Kidney (tissue), 10 donors: ENCODE measurements at regions not wholly inside any gene's neighbourhood (a gene's known extent, or its start where the extent isn't known, plus 50 kb on each side); places are given as distances from the start of the nearest gene placed in this dataset. TPM values are rescaled to one million over a fixed set of nuclear protein-coding genes. Genes with fewer than 3 reads are reported as not detected.
"Not testable (repeated sequence)": the region's sequence is repeated elsewhere in the genome, so short reads cannot be mapped to it uniquely, and the experiment has no call there.

ENCODE experiments used
- DNase-seq, 5 donors: peaks; one replicate each; pipeline ENCODE4 v3.0.0-alpha.2; 2013 to 2020
- FAIRE-seq: peaks from 2 replicates; lab custom pipeline; 2012; peaks lifted over from hg19 to GRCh38; lab: Jason Lieb, UNC
- H3K27ac ChIP-seq, 2 donors: one replicate each; pipeline ENCODE4 v1.7.0; 2013; ENCODE audit warnings: low read depth in 2 of 2, low read length in 2 of 2, inconsistent platforms in 1 of 2
- H3K27me3 ChIP-seq: one replicate; pipeline ENCODE4 v1.7.1; 2013; ENCODE audit warnings: low read length, inconsistent platforms; ENCODE audit not compliant: control insufficient read depth, insufficient read depth
- H3K36me3 ChIP-seq, 3 donors: one replicate each; pipeline versions ENCODE4 v1.7.0 to v1.7.1; 2013; ENCODE audit warnings: low read length in 3 of 3, control low read depth in 1 of 3, inconsistent platforms in 1 of 3; ENCODE audit not compliant: insufficient read depth in 3 of 3, control insufficient read depth in 2 of 3
- H3K4me1 ChIP-seq, 3 donors: one replicate each; pipeline versions ENCODE4 v1.7.0 to v1.7.1; 2013; ENCODE audit warnings: low read length in 3 of 3, inconsistent platforms in 1 of 3, low read depth in 1 of 3; ENCODE audit not compliant: control insufficient read depth in 2 of 3, insufficient read depth in 2 of 3
- H3K4me3 ChIP-seq, 3 donors: one replicate each; pipeline versions ENCODE4 v1.7.0 to v1.8.1; 2013; ENCODE audit warnings: low read length in 3 of 3, control low read depth in 1 of 3, inconsistent platforms in 1 of 3
- H3K9ac ChIP-seq, 3 donors: one replicate each; pipeline versions ENCODE4 v1.7.0 to v1.7.1; 2013; ENCODE audit warnings: low read length in 3 of 3, control low read depth in 1 of 3, inconsistent platforms in 1 of 3
- H3K9me3 ChIP-seq, 3 donors: one replicate each; pipeline versions ENCODE4 v1.7.0 to v1.7.1; 2013; ENCODE audit warnings: low read length in 3 of 3, control low read depth in 1 of 3, inconsistent platforms in 1 of 3; ENCODE audit not compliant: control insufficient read depth in 2 of 3, insufficient read depth in 1 of 3
- intact Hi-C: fragments of 100-400 bp; cut with DNase I; formaldehyde crosslinking; loops from one replicate; pipeline ENCODE4 v1.11.1; 2022
- microRNA-seq: library from miRNA; unstranded; fragments of <30 nt; microRNA quantifications from one replicate; pipeline ENCODE4 v1.2.0, GENCODE V29; 2020
- donor health status: control.
- donor health status: control.
- donor health status: DM: yes; HTN: yes; CAD: no.
- donor health status: Normal renal cell carcinoma (clear cell type).

DNA sequence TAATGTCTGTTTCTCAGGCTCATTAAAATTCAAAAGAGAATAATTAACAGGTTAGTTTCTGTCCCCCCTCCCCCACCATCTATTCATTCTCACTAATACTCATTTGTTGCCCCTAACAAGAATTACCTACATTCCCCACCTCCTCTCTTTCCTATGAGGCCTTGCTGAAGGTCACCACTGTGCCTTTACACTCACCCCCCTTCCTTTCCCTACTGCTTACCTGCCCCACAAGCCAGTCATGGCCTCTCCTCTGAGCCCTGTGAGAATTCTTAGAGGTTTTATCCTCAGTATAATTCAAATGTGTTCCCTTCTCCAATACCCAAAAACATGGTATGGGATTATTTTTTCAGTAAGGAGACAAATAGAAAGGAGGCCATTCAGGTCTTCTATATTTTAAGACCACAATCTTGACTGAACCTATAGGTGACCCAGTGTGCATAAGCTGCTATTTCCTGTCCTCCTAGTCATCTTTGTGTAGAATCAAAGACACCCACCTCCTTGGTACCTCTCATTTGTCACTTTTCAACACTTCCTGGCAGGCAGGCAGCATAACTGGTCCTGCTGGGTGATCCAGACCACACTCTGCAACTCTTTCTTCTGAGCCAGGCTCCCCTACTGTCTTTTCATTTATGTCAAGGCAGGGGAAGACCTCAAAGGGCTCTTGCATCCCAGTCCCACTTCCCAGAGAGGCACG lies 55.8 kb upstream of the PLGLB2 start:
- not testable (repeated sequence) for H3K27me3 ChIP-seq

DNA sequence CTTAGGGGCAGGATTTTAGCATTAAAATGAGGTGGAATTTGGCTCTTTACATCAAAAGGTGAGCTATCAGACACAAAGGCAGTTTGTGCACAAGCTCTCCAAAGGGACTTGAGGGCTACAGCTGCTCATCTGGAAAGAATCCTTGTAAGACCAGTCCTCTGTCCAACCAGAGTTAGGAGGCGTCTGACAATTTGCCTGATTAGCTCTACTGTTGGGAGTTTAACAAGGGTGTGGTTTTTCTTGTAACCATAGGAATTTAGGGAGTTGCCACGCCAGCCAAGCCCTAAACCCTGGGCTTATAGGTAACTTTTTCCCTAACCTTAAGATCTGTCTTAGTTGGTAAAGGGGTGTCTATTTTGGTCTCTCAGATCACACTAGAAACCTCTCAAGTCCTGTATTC lies 55.0 kb upstream of the PLGLB2 start:
- FAIRE-seq, H3K9ac ChIP-seq, H3K4me3 ChIP-seq: not testable (repeated sequence)

More for the DNA sequence above, 55.8 kb upstream of the PLGLB2 start:
- DNase-seq, H3K27ac ChIP-seq, H3K9me3 ChIP-seq, intact Hi-C loops, H3K36me3 ChIP-seq, FAIRE-seq, H3K4me3 ChIP-seq, H3K9ac ChIP-seq, H3K4me1 ChIP-seq: not testable (repeated sequence)

DNA sequence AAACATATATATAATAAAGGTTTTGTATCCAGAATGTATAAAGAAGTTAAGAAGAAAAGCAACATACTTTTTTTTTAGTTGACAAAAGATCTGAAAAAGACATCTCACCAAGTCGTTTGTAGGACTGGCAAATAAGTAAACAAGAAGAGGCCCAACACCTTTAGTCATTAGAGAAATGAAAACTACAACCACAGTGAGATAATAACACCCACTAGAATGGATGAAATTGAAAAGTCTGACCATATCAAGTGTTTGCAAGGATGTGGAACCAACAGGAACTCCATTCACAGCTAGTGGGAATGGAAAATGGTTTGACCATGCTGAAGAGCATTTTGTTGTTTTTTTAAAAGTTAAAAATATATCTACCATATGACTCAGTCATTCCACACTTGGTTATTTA lies 54.0 kb upstream of the PLGLB2 start:
- intact Hi-C loops, H3K27me3 ChIP-seq, H3K4me1 ChIP-seq, H3K9ac ChIP-seq, FAIRE-seq, H3K27ac ChIP-seq, DNase-seq, H3K9me3 ChIP-seq, H3K36me3 ChIP-seq, H3K4me3 ChIP-seq: not testable (repeated sequence)

More for the DNA sequence above, 55.0 kb upstream of the PLGLB2 start:
- DNase-seq, H3K27ac ChIP-seq, intact Hi-C loops, H3K9me3 ChIP-seq, H3K36me3 ChIP-seq, H3K4me1 ChIP-seq, H3K27me3 ChIP-seq: not testable (repeated sequence)

DNA sequence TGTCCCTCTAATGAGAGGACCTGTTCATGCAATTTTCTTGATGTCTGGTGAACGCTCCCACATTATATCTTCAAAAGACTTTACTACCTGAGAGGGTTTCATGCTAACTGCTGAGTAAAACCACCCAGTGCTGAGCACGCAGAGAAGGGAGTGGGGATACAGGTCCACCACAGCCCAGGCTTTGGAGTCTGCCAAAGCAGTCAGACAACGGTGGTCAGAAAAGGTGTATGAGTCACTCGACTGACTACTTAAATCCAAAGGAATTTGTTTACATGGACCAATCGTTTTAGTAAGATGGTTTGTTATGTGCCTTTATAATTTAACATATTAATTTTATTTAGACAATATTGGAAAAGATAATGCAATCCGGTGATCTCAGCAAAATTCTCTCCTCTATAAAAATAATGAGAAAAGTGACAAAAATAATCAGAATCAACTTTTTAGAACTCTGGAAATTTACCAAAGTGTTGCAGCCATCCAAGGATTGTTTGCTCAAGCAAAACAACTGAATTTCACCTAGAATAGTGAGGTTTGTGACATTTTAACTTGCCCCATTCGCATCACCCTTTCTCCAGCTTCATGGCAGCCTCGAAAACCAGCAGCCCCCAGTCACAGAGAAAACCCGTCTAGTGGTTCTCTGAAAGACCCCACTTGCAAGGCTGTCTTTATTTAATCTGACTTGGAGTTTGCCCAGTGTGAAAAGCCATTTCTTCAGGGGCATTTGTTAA lies 52.1 kb upstream of the PLGLB2 start:
- H3K9me3 ChIP-seq, H3K36me3 ChIP-seq, FAIRE-seq, H3K27me3 ChIP-seq, DNase-seq, intact Hi-C loops, H3K27ac ChIP-seq, H3K9ac ChIP-seq, H3K4me3 ChIP-seq, H3K4me1 ChIP-seq: not testable (repeated sequence)

Small RNA genes in the stretch of these regions (microRNA-seq; reads per million reads assigned to microRNA genes)
- not detected for gene MIR4771-1
